RWPE2 (cell line): ENCODE measurements at regions not wholly inside any gene's neighbourhood (a gene's known extent, or its start where the extent isn't known, plus 50 kb on each side); places are given as distances from the start of the nearest gene placed in this dataset.
A peak's percentile ranks its signal among the peaks of the same experiment; 100 is the strongest.

Experiments
- ATAC-seq: fragments of 200-7000 bp; cut with Tn5 transposase; 3 replicates; pipeline ENCODE4 v1.9.1; 2021; ENCODE audit warnings: low read depth
- DNase-seq: peaks from one replicate; pipeline ENCODE4 v3.0.0-alpha.2; 2020; ENCODE audit warnings: low spot score
- H3K27ac ChIP-seq: fragments of 450-650 bp; 2 replicates; pipeline ENCODE4 v1.5.1; 2017; ENCODE audit warnings: mild to moderate bottlenecking; ENCODE audit not compliant: poor library complexity, severe bottlenecking
- H3K27me3 ChIP-seq: fragments of 250-450 bp; sonication (Bioruptor Pico); 2 replicates; pipeline ENCODE4 v1.5.1; 2021; ENCODE audit warnings: mild to moderate bottlenecking, moderate library complexity; ENCODE audit not compliant: insufficient read depth, poor library complexity, severe bottlenecking
- H3K36me3 ChIP-seq: fragments of 250-450 bp; sonication (Bioruptor Pico); 2 replicates; pipeline ENCODE4 v1.5.1; 2020; ENCODE audit warnings: low read depth, mild to moderate bottlenecking, moderate library complexity
- H3K4me1 ChIP-seq: fragments of 250-450 bp; sonication (Bioruptor Pico); 2 replicates; pipeline ENCODE4 v1.5.1; 2021; ENCODE audit warnings: mild to moderate bottlenecking, moderate library complexity; ENCODE audit not compliant: insufficient read depth, poor library complexity, severe bottlenecking
- H3K4me3 ChIP-seq: fragments of 250-450 bp; sonication (Bioruptor Pico); 2 replicates; pipeline ENCODE4 v1.5.1; 2021; ENCODE audit warnings: mild to moderate bottlenecking, moderate library complexity; ENCODE audit not compliant: severe bottlenecking
- H3K9me3 ChIP-seq: fragments of 250-450 bp; sonication (Bioruptor Pico); 2 replicates; pipeline ENCODE4 v1.5.1; 2021; ENCODE audit warnings: mild to moderate bottlenecking, moderate library complexity; ENCODE audit not compliant: severe bottlenecking
- CTCF ChIP-seq: fragments of 450-650 bp; IDR thresholded peaks from one replicate; pipeline ENCODE4 v1.5.1; 2017; ENCODE audit warnings: mild to moderate bottlenecking, moderate library complexity; ENCODE audit not compliant: poor library complexity, severe bottlenecking

DNA sequence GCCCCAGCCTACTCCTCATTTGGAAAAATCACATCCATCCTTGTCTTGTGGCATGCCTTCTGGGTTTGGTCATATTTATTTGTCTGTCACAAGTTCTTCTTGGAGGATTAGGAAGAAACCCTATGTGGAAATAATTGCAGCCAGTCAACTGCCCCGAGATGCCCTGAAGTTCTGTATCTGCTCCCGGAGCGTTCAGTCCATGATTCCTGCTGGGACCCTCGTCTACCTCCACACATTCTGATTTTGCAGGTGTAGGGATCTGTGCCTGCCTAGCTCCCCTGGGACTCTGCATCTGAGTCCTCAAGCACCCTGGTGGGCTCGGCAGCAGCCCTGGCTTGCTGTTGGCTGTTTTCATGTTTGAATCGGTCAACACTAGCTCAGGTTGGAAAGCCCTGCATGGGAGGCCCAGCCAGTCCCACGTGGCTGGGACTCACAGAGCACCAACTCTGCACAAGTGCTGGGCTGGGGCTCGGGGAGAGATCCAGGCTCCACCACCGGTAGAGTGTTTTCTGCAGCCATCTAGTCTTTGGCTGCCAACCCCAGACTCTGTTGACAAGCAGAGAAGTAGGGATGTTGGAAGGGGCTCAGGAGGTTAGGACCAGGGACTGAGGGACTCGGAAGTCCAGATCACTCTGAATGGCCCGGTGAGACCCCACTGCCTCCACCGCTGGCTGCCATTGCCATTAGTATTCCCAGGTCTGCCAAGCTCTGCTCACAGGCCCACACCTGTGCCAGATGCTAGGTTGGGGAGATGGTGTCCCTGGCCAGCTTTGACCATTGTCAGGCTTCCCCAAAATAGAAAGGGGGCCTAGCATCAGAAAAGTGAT is 183.5 kb upstream of the CST7 start:
- no peak overlapping the region for H3K4me3 ChIP-seq
- no peak for TF ChIP-seq CTCF
- no peaks in the 10 kb centered on the region for H3K9me3 ChIP-seq
- no peak for ATAC-seq
- H3K36me3 ChIP-seq, result no peaks in the 10 kb centered on the region
- no peaks in the 10 kb centered on the region for H3K27me3 ChIP-seq
- no peak for DNase-seq
- H3K27ac ChIP-seq, result no peak overlapping the region
- no peaks in the 10 kb centered on the region for H3K4me1 ChIP-seq

- Histone ChIP-seq H3K9me3 (no peaks in the 10 kb centered on the region), H3K4me1 (no peaks in the 10 kb centered on the region), H3K36me3 (no peaks in the 10 kb centered on the region), H3K4me3 (no peak overlapping the region), H3K27ac (no peak overlapping the region), H3K27me3 (no peaks in the 10 kb centered on the region)
- no peak for ATAC-seq
- no peak for DNase-seq
- TF ChIP-seq CTCF, result no peak
Measured at GRCh38 chr20:24766143-24766527, 182.9 kb upstream of the CST7 start.

DNA sequence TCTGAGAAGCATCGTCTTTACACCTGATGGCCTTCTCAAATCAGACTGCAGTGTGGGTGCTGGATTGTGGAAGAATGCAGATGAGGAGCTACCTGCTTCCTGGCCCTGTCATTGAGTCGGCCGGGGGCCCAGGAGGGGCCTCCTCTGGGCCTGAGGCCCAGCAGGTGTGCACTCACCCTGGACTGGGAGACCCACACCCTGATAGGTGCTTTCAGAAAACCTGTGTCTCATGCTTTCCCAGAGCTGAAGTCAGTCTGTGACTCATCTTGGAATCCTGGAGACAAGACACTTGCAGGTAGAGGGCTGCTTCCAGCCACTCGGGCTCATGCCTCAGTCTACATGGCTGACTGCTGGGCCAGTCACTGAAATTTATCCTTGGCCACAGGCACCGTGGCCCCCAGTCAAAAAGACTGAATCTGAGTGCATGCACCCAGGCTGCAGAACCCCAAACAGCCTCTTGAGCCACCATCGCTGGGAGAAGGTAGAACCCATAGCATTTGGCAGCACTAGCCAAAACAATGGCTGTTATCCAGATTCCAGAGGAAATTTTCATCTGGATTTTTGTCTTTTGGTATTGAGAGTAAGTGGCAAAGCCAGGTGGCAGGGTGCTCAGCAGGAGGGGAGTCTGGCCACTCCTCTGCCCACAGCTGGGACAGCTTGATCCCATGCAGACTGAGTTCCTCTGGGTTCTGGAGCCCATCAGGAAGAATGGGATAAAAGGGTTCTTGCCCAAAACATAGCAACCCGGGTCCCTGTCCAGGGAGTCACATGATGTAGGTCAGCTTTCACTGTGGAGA is 182.0 kb upstream of the CST7 start:
- ATAC-seq (peak; percentile 66), DNase-seq (no peak)
- Histone ChIP-seq H3K4me1 (no peaks in the 10 kb centered on the region), H3K4me3 (no peak overlapping the region), H3K27ac (no peak overlapping the region), H3K36me3 (no peaks in the 10 kb centered on the region), H3K9me3 (no peaks in the 10 kb centered on the region), H3K27me3 (no peaks in the 10 kb centered on the region)
- no peak for TF ChIP-seq CTCF

DNA sequence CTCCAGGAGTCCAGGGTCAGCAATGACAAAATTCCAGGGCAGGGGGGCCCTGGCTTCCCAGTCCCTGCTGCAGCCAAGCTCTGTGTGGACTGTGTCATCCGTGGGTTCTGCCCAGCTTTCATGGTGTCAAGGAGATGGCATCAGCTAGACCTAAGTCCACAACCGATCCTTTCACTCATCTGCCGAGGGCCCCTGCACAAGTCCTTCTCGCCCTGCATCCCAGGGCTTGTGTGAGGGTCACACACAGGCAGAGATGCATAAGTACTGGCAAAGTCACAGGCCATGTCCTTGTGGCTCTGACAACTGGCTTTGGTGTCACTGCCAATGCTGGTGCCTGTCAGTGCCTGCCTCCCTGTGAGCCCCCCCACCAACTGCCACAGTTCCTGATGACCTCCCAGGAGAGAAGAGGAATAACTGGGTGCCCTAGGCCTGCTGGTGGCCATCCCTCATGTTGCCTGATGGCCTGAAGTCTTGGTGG is 181.4 kb upstream of the CST7 start:
- H3K9me3 ChIP-seq, result no peaks in the 10 kb centered on the region
- no peak overlapping the region for H3K4me3 ChIP-seq
- no peaks in the 10 kb centered on the region for H3K27me3 ChIP-seq
- TF ChIP-seq CTCF, result no peak
- no peaks in the 10 kb centered on the region for H3K36me3 ChIP-seq
- no peak for ATAC-seq
- H3K27ac ChIP-seq, result no peak overlapping the region
- no peak for DNase-seq
- no peaks in the 10 kb centered on the region for H3K4me1 ChIP-seq
